Hepatocyte (in vitro differentiated cells): ENCODE measurements at regions not wholly inside any gene's neighbourhood (a gene's known extent, or its start where the extent isn't known, plus 50 kb on each side); places are given as distances from the start of the nearest gene placed in this dataset.

ENCODE experiments used
- CTCF ChIP-seq: fragments of 200-600 bp; sonication (generic); IDR thresholded peaks from 2 replicates; pipeline ENCODE4 v1.5.1; 2016; ENCODE audit warnings: antibody characterized with exemption, mild to moderate bottlenecking; ENCODE audit not compliant: poor library complexity
- EZH2 ChIP-seq: fragments of 200-600 bp; sonication (generic); IDR thresholded peaks from 2 replicates; pipeline ENCODE4 v1.6.1; 2016; ENCODE audit warnings: antibody characterized with exemption, mild to moderate bottlenecking, borderline replicate concordance
- EZH2phosphoT487 ChIP-seq: fragments of 200-600 bp; sonication (generic); IDR thresholded peaks from one replicate; pipeline ENCODE4 v1.6.1; 2018; ENCODE audit warnings: antibody characterized with exemption, mild to moderate bottlenecking, low read depth, moderate library complexity; ENCODE audit not compliant: unreplicated experiment, severe bottlenecking

- TF ChIP-seq CTCF = no peak
- no peak for TF ChIP-seq EZH2
- no peak for TF ChIP-seq EZH2phosphoT487
Observed at GRCh38 chr5:135216471-135217343, 182.3 kb downstream of the MACROH2A1 start.
